HG03354 (cell line): ENCODE measurements at regions not wholly inside any gene's neighbourhood (a gene's known extent, or its start where the extent isn't known, plus 50 kb on each side); places are given as distances from the start of the nearest gene placed in this dataset.
"Not testable (repeated sequence)": the region's sequence is repeated elsewhere in the genome, so short reads cannot be mapped to it uniquely, and the experiment has no call there.

Experiments
- ATAC-seq: cut with Tn5 transposase; IDR thresholded peaks from one replicate; pipeline ENCODE4 v1.9.1; 2021; ENCODE audit warnings: mild to moderate bottlenecking; ENCODE audit not compliant: unreplicated experiment, poor library complexity, severe bottlenecking

GRCh38 chr4:38396845-38397547 is 267.0 kb upstream of the KLF3 start:
- ATAC-seq, result no peak

- ATAC-seq, result no peak
These were observed 263.1 kb upstream of the KLF3 start for GRCh38 chr4:38400946-38401345.

- ATAC-seq, result no peak
These were observed 257.8 kb upstream of the KLF3 start for GRCh38 chr4:38406243-38406642.

- ATAC-seq, result no peak
These were observed 254.1 kb upstream of the KLF3 start for GRCh38 chr4:38409852-38410251.

- peak; percentile 54 for ATAC-seq
These were observed 252.9 kb upstream of the KLF3 start for GRCh38 chr4:38411092-38411491.

- no peak for ATAC-seq
These were observed 251.9 kb upstream of the KLF3 start for GRCh38 chr4:38411981-38412536.

- no peak for ATAC-seq
These were observed 250.3 kb upstream of the KLF3 start for GRCh38 chr4:38413524-38414341.

GRCh38 chr4:38414410-38414809 is 249.6 kb upstream of the KLF3 start:
- ATAC-seq, result no peak

GRCh38 chr4:38415682-38416081 is 248.3 kb upstream of the KLF3 start:
- ATAC-seq, result no peak

GRCh38 chr4:38416450-38417014 is 247.5 kb upstream of the KLF3 start:
- no peak for ATAC-seq

- not testable (repeated sequence) for ATAC-seq
These were observed 243.7 kb upstream of the KLF3 start for GRCh38 chr4:38420254-38420653.

- ATAC-seq, result no peak
These were observed 241.1 kb upstream of the KLF3 start for GRCh38 chr4:38422850-38423249.

GRCh38 chr4:38424151-38424871 is 239.7 kb upstream of the KLF3 start:
- no peak for ATAC-seq

- ATAC-seq, result no peak
These were observed 237.5 kb upstream of the KLF3 start for GRCh38 chr4:38426532-38426931.

GRCh38 chr4:38430841-38431240 is 233.2 kb upstream of the KLF3 start:
- no peak for ATAC-seq

GRCh38 chr4:38442073-38442788 is 221.8 kb upstream of the KLF3 start:
- no peak for ATAC-seq

- ATAC-seq, result no peak
These were observed 214.4 kb upstream of the KLF3 start for GRCh38 chr4:38449506-38450174.

- peak; percentile 64 for ATAC-seq
These were observed 212.0 kb upstream of the KLF3 start for GRCh38 chr4:38452009-38452408.

GRCh38 chr4:38452542-38452941 is 211.5 kb upstream of the KLF3 start:
- no peak for ATAC-seq
